ENCODE measurements at regions not wholly inside any gene's neighbourhood (a gene's known extent, or its start where the extent isn't known, plus 50 kb on each side); places are given as distances from the start of the nearest gene placed in this dataset.

- no peak for TF ChIP-seq CTCF (IDR thresholded peaks at IDR 0.05)
- no peak for TF ChIP-seq POLR2A (IDR thresholded peaks at IDR 0.05)
Measured at GRCh38 chr2:56630286-56630685, 446.5 kb downstream of the CCDC85A start.
